GM19463 (cell line): ENCODE measurements at regions not wholly inside any gene's neighbourhood (a gene's known extent, or its start where the extent isn't known, plus 50 kb on each side); places are given as distances from the start of the nearest gene placed in this dataset.
"Not testable (repeated sequence)": the region's sequence is repeated elsewhere in the genome, so short reads cannot be mapped to it uniquely, and the experiment has no call there.

ENCODE experiments used
- ATAC-seq: cut with Tn5 transposase; IDR thresholded peaks from one replicate; pipeline ENCODE4 v1.9.1; 2021; ENCODE audit warnings: mild to moderate bottlenecking, moderate library complexity; ENCODE audit not compliant: unreplicated experiment

DNA sequence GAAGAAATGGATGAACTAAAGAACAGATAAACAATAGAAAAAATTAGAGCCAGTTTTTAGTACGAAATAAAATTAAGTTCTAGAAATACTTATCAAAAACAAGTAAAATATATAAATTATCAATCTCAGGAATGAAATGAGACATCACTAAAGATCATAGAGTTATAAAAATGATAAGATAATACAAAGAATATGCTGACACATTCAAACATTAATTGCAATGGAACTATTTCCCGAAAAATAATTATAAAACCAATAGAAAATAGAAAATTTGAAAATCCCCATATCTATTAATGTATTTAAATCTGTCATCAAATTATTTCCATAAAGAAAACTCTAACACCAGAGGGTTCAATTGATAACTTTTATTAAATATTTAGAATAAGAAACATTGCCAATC is 458.1 kb upstream of the MBL2 start:
- ATAC-seq, result no peak

DNA sequence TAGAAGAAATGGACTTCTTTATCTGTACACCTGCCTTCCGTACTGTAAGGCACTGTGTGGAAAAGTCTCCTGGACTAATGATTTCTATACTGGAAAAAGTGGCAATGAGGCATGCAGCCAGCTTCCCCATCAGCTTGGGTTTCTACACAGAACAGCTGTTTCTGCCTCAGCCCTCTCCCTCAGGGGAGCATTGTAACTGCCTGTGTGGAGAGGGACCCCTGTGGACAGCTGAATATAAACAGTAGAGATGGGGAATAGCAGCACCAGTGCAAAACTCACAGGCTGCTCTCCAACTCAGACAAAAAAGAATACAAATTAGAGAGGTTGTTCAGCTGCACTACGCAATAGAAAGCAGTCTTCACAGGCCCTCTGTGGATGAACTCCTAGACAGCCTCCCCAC is 451.3 kb upstream of the MBL2 start:
- no peak for ATAC-seq

DNA sequence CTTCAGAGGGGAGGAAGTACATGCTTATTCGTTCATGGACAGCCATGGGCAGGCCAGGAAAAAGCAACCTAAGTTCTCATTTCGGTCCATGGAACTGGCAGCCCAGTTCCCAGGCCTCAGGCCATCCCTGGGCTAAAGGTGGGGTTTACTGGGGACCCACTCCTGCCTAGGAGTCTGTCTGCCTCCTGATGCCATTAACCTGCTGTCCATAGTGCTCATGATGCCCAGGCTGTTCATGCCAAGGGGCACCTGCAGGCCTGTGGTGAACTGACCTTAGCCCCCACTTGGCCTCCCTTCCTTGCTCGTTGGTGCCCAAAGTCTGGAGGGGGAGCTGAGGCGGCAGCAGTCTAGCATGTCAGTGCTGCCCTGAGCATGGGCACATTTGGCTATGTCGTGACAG is 450.2 kb upstream of the MBL2 start:
- no peak for ATAC-seq

DNA sequence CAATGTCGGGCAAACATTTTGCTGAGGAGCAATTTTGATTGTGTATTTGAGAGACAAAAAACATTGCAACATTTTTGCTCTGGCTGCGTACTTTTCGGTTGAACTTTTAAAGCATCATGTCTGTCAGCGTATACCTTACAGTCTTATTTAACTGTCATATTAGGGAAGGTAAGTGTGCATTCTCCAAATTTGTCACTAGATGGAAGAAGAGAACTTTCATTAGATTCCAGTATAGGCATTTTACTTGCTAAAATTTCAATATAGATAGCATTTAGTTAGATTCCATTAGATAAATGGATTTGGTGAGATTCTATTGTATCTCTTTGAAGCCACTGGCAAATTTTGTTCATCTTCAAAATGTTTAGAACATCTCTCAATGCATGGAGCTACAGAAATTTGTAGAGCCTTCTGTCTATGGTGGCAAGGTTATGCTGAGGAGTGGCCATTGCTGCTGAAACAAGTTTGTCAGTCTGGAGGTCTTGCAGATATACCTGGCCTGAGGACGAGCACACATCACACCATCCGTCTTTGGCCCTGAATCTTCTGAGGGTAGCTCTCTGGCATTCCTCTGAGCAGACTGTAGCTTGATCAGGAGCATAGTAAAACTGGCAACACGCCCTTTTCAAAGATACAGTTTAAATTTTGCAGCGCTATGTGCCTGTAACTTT is 437.5 kb upstream of the MBL2 start:
- ATAC-seq, result no peak

DNA sequence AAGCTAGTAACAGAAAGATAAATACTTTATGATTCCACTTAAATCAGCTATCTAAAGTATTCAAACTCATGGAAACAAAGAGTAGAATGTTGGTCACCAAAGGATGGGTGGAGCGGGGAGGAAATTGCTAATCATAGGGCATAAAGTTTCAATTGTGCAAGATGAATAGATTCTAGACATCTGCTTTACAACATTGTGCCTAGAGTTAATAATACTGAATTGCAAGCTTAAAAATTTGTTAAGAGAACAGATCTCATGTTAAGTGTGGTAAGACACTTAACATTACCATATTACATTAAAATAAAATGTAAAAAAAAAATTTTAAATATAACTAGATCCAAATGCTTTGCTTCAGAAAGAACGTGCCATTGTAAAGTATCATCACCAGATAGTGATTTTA is 411.1 kb upstream of the MBL2 start:
- no peak for ATAC-seq

DNA sequence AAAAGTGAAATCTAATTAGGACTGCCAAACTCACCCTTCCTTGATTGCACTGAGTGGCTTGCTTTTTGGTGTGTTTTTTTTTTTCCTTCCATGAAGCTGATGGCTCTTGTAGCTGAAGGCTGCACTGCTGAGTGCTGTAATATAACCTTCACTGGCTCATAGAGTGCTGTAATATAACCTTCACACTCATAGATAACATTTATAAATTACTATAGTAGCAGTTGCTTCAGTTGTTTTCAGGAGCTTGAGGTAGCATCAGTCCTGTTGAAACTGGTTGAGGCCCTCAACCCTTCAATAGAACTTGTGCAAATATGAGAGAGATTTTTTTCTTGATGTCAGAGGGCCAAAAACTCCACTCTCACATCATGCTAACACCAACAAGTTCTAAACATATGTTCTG is 404.9 kb upstream of the MBL2 start:
- ATAC-seq, result no peak

DNA sequence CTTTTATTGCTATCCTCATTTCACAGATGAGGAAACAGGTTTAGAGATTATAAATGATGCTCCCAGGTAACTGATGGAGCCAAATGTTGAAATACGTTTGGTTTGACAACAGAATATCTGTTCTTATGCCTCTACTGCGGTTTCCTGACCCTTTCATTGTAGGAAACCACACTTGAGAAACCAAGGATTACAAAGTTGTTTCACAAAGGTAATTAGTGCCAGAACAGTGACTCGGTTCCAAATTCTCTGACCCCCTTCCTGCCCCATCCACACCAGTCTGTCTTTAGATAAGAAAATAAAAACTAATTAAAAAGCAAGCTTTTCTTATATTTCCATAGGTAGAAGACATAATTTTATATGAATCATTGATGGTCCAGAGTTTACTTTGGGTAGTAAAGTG is 393.7 kb upstream of the MBL2 start:
- no peak for ATAC-seq

DNA sequence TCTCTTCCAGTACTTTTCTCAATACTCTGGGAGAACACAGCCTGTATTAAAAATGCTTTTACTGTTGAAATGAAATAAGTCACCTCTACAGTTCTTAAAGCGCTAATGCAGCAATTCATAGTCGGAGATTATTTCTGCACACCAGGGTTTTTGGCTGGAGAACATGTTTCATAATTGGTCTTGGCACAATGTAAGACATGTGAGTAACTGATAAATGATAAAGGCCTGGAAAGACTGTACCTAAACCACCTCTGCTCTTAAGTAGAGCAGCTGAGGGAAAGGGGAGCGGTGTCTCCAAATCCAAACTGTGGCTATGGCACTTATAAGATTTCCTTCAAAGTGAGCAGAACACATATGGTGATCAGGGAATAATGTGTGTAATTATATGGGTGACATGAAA is 390.3 kb upstream of the MBL2 start:
- ATAC-seq, result no peak

DNA sequence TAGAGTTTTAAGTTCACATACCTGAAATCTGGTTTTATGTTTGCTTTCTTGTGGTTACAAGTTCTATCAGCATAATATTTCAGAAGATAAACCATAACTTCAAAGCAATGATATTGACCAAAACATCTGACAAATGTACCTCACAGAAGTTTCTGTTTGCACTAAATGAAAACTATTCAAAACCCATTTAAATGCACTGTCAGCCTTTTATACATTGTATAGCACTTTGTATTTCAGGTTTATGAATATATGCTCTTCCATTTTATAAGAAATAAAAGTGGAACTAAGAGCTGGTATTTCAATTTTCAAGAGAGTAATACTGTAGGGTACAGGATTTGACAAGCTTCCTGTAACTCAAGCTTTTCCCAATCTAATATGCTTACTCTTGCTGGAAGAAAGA is 388.6 kb upstream of the MBL2 start:
- ATAC-seq, result no peak

DNA sequence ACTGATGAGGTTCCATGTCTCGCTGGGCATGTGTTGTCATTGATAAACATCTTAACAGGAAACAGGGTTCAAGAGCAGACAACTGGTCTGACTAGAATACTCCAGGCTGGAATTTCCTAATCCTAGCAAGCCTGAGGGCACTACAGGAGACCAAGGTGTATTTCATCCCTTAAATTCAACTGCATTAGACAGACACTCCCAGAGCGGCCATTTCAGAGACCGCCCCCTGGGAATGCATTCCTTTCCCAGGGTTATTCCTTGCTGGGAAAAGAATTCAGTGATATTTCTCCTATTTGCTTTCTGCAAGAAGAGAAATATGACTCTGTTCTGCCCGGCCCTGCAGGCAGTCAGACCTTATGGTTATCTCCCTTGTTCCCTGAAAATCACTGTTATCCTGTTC is 383.1 kb upstream of the MBL2 start:
- not testable (repeated sequence) for ATAC-seq

DNA sequence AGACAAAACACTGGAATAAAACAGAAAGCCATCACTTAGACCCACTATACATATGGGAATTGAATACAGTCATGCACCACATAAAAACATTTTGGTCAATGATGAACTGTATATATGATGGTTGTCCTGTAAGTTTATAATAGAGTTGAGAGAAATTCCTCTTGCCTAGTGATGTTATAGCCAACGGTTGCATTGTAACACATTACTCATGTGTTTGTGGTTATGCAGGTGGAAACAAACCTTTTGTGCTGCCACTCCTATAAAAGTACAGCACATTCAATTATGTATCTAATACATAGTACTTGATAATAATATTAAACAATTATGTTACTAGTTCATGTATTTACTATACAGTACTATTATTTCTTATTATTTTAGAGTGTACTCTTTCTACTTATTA is 381.2 kb upstream of the MBL2 start:
- no peak for ATAC-seq

DNA sequence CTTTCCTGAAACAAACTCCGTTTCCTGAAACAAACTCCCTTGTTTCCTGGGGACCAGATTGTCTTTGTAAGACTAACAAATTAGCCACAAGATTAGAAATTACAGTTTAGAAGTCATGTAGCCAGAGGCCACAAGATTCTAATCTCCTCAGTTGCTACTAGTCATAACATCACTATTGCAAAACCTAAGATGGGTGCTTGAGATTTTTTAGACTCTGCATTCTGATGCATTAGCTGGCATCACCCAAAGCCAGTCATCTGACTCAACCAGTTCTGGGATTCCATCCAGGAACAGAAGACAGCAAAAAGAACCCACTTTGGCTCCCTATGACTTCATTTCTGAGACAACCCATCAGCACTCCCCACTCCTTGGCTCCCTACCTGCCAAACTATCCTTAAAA is 367.9 kb upstream of the MBL2 start:
- ATAC-seq, result no peak

DNA sequence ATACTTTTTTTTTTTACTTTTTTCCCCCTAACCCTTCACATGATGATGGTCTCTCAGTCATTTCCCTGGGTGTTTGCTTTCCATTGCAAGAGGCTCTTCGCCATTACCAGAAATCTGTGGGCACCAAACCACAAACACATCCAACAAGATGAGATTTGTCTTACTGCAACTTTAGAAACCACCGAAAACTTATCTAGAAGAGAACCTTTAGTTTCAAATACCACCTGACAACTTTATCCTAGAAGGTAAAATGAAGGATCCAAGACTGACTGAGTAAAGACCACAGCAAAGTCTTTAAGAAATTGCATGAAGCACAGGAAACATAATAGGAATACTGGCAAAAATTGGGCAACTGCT is 363.3 kb upstream of the MBL2 start:
- ATAC-seq, result peak; percentile 37

DNA sequence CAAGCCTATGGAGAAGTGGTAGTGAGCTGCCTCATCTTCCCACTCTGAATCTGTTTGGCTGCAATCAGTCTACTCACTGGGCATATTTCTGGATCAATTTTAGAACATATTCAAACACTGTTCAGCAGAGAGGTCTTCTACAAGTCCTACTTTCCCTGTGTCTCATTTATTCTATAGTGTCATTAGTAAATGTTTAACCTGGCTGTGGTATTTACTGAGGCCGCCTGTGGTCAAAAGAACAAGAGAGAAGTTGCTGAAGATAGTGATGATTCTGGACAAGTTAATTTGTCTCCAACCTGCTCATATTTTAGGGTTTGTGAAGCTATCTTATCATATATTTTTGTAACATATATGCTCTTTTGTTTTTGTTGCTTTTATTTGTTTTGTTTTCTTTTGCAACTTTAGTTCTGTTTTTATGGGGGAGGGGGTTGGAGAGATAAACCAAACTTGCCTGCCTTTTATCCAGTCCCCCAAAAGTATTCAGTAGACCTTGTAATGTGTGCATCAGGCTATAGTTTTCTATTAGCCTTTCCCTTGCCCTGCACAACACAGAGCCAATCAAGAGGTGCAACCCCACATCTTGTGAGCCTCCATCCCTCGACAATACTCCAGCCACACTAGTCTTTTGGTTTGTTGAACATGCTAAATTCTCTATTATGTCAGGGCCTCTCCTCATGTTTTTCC is 362.8 kb upstream of the MBL2 start:
- ATAC-seq, result peak; percentile 86

DNA sequence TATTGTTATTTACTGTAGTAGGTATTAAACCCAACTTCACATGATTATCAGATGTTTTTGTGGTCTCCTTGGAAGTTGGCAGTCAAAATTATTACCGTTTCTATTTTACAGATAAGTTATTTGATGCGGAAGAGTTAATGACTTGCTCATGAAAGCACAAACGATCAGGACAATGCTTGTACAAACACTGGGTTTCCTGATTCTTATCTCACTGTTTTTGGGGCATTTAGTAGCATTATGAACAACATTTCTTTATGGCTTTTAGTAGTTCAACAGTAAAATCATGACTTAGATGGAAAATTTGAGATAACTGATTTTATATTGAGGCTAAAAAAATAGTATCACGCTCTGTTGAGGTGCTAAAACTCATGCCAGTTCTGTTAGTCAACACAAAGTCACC is 361.5 kb upstream of the MBL2 start:
- no peak for ATAC-seq

DNA sequence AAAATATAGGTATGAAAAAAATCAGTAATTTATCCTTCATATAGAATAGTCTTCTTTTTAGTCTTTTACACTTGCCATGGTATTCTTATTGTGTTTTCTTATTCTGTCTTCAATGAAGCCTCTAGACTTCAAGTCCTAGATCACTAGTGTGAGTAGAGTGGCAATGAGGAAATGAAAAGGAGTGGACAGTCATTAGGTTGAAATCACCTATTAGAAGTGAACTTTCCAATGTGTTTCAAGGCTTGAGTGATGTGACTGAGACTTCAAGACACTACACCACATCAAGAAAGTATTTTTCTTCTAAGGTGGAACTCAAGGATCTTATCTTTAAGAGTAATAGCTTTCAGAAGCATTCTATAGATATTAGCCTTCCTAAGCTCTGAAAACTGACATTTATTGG is 357.8 kb upstream of the MBL2 start:
- no peak for ATAC-seq

DNA sequence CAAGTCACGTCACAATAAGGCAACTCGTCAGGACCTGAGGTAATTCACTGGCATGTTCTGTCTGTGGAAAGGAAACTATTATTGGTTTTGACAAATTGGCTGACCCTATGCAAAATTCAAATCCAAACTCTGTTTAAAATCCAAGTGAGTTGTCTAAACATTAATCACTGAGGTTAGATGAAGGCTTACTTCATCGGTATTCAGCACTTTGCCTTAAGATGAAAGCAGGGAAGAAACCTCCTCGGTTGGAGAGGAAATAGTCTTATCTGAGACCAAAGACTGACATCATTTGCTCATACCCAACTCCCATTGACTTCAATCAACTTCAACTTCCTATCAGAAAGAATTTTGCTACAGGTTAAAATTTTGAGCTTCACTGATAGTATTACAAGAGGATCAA is 355.1 kb upstream of the MBL2 start:
- no peak for ATAC-seq

DNA sequence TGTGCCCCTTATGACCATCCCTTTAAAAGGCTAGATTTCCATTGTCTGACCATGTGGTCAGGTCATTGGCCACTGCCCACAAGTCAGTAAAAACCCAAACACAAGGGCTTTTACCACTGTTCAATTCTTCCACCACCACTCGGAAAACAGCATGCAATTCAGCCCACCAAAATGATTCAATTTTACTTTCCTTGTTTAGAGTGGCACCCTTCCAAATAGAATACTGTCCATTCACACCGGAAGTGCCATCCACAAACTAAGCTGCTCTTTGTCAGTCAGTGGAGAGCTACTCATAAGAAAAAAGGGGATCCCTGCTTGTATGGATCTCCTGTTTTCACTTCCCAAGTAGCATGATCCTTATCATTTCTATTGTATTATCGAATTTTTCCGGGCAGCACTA is 350.7 kb upstream of the MBL2 start:
- ATAC-seq, result no peak

DNA sequence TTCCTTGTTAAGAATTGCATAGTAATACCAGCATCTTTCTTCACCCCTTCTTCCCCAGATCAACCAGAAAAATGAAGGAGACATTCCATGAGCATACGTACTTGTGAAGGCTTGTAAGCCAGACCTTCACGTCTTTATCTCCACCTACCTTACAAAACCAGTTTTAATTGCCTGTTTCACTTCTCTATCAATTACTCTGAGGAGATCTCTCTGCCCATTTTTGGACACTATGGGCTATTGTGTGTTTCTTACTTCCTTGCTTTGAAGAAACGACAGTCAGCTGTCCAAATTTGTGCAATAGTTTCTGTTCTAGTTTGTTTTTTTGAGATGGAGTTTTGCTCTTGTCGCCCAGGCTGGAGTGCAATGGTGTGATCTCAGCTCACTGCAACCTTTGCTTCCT is 349.7 kb upstream of the MBL2 start:
- ATAC-seq, result no peak

DNA sequence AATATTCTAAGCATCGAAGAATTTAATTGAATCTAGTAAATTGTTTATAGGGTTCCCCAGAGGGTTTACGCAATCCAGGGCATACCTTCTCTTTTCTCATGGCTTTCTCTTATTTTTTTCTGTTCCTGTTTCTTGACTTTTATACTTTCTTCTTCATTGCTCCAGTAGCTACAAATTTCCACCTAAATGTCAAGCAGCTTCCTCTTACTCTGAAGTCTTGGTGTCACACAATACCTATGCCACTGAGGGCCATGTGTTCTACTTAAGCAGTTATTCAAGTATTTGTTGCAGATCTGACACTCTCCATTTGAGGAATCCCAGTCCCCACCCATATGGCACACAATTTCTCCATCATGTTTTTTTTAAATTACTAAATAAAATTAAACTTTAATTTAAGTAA is 343.1 kb upstream of the MBL2 start:
- ATAC-seq, result no peak

DNA sequence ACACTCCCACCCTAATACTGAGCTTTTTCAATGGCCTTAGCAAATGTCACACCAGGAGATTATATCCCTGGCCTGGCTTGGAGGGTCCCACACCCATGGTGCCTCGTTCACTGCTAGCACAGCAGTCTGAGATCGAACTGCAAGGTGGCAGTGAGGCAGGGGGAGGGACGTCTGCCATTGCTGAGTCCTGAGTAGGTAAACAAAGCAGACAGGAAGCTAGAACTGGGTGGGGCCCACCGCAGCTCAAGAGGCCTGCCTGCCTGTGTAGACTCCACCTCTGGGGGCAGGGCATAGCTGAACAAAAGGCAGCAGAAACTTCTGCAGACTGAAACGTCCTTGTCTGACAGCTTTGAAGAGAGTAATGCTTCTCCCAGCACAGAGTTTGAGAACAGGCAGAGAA is 338.9 kb upstream of the MBL2 start:
- ATAC-seq, result no peak

DNA sequence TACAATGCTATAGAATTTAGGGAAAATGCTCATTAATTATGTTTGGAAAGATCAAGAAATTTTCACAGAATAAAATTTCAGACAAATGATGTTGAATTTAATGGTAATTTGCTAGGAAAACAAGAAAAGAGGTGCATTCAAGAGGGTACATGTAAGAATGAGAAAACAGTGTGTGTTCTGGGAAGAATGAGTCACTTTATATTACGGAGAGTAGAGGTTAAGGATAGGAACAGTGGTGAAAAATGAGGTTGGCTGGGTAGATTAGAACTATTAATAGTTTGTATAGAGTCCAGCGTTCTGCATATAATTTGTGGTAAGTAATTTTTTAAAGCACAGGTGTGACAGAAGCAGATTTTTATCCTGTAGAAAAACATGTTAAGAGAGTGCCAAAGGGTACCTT is 336.7 kb upstream of the MBL2 start:
- ATAC-seq, result no peak

DNA sequence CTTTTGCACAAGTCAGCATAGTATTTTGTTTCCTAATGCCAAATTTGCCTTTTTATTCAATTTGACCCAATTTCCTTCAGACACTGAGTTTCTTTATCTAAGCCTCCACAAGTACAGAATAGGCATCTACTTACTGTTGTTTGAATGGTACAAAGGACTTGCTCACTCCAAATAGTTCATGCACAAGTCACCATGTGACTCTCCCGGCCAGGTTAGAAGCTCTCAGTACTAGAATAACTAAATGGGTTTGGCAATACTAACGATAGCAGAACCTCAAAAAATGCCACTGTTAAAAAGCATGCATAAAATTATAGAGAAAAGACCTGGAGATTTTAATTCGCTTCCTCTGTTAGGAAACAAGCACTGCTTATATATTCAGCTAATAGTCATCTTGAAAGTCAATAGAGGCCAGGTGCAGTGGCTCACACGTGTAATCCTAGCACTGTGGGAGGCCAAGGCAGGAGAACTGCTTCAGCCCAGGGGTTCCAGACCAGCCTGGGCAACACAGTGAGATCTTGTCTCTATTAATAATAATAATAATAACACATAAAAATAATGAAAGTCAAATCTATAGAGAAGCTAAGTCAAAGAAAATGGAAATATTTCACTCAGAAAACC is 335.8 kb upstream of the MBL2 start:
- ATAC-seq, result peak; percentile 92
